Psoas muscle (tissue), 7 donors: ENCODE measurements at regions not wholly inside any gene's neighbourhood (a gene's known extent, or its start where the extent isn't known, plus 50 kb on each side); places are given as distances from the start of the nearest gene placed in this dataset.
"Not testable (repeated sequence)": the region's sequence is repeated elsewhere in the genome, so short reads cannot be mapped to it uniquely, and the experiment has no call there.

ENCODE experiments used
- ATAC-seq, 4 donors: fragments of 200-7000 bp; cut with Tn5 transposase; one replicate each; pipeline ENCODE4 v1.9.1; 2020; ENCODE audit warnings: moderate library complexity in 3 of 4, mild to moderate bottlenecking in 2 of 4
- DNase-seq, 2 donors: peaks; one replicate each; pipeline ENCODE4 v3.0.0-alpha.2; 2020
- H3K27ac ChIP-seq: fragments of 200-600 bp; one replicate; pipeline ENCODE4 v1.8.0; 2022
- H3K27me3 ChIP-seq, 3 donors: fragments of 200-600 bp in 1 of 3; one replicate each; pipeline versions ENCODE4 v1.6.1 to v1.8.0; 2013 to 2022; ENCODE audit warnings: low read length in 2 of 3, mild to moderate bottlenecking in 2 of 3, moderate library complexity in 1 of 3; ENCODE audit not compliant: insufficient read depth in 3 of 3
- H3K36me3 ChIP-seq, 2 donors: fragments of 200-600 bp in 1 of 2; one replicate each; pipeline versions ENCODE4 v1.6.1 to v1.8.0; 2013 to 2022; ENCODE audit warnings: low read depth in 1 of 2, mild to moderate bottlenecking in 1 of 2, moderate library complexity in 1 of 2; ENCODE audit not compliant: insufficient read depth in 1 of 2
- H3K4me1 ChIP-seq: fragments of 200-600 bp; one replicate; pipeline ENCODE4 v1.8.0; 2022
- H3K4me3 ChIP-seq: fragments of 200-600 bp; one replicate; pipeline ENCODE4 v1.8.0; 2022; ENCODE audit warnings: mild to moderate bottlenecking
- H3K9me3 ChIP-seq: fragments of 200-600 bp; one replicate; pipeline ENCODE4 v1.8.0; 2022
- WGBS, 3 donors: extraction: QIAGEN DNeasy Blood & Tissue Kit; methylation state at CpG; one replicate each; pipeline versions ENCODE4 v1.1.6 to v1.1.7; 2013; 5-methylcytosine and 5-hydroxymethylcytosine counted together
- intact Hi-C, 2 donors: fragments of 100-400 bp; cut with DNase I; formaldehyde crosslinking; loops; one replicate each; pipeline versions ENCODE4 v1.11.0 to v1.14.2; 2022
- TF ChIP-seq, protein P1 (sequence below): fragments of 200-600 bp; IDR thresholded peaks from one replicate; pipeline ENCODE4 v1.8.0; 2022; ENCODE audit warnings: antibody characterized with exemption
- donor health status: healthy with polysubstance abuse.
- donor health status: DM: no; HTN: no; CAD: no; lungs with moderate emphysema.
- donor health status: Bipolar disorder and iron deficiency.
- donor health status: healthy.
- donor health status: DM: yes; HTN: yes; CAD: no.
- donor health status: DM: no; HTN: no; CAD: no.
- donor health status: DM: yes; HTN: yes; CAD: no.

DNA sequence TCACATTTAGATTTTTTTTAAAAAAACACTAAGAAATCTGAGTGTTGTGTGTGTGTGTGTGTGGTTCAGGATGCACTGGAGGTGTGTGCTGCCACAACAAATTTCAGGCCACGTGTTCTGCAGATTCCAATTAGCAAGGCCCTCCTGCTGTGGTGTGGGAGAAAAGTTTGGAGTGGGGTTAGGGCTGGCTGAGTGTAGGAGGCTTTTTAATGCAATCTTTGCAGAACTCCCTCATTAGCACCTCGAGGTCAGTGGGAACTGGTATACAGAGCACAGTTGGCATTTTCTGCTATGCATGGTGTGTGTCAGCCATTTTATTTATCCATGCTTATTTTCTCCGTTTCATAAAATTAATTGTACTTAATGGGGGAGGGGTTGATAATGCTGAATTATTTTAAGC lies 187.6 kb downstream of the SOX4 start:
- Histone ChIP-seq H3K36me3 (no peaks in the 10 kb centered on the region), H3K9me3 (no peaks in the 10 kb centered on the region), H3K27me3 (no peaks in the 10 kb centered on the region), H3K4me1 (no peaks in the 10 kb centered on the region), H3K4me3 (no peak overlapping the region), H3K27ac (no peak overlapping the region)
- DNase-seq = no peak
- 28 to 43% (median 31%) methylated on average over 3 of the region's 3 CpGs for WGBS, 3 donors
- intact Hi-C loops = no loop called here
- no peak for ATAC-seq
- TF ChIP-seq, protein P1, sequence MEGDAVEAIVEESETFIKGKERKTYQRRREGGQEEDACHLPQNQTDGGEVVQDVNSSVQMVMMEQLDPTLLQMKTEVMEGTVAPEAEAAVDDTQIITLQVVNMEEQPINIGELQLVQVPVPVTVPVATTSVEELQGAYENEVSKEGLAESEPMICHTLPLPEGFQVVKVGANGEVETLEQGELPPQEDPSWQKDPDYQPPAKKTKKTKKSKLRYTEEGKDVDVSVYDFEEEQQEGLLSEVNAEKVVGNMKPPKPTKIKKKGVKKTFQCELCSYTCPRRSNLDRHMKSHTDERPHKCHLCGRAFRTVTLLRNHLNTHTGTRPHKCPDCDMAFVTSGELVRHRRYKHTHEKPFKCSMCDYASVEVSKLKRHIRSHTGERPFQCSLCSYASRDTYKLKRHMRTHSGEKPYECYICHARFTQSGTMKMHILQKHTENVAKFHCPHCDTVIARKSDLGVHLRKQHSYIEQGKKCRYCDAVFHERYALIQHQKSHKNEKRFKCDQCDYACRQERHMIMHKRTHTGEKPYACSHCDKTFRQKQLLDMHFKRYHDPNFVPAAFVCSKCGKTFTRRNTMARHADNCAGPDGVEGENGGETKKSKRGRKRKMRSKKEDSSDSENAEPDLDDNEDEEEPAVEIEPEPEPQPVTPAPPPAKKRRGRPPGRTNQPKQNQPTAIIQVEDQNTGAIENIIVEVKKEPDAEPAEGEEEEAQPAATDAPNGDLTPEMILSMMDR = no peak

DNA sequence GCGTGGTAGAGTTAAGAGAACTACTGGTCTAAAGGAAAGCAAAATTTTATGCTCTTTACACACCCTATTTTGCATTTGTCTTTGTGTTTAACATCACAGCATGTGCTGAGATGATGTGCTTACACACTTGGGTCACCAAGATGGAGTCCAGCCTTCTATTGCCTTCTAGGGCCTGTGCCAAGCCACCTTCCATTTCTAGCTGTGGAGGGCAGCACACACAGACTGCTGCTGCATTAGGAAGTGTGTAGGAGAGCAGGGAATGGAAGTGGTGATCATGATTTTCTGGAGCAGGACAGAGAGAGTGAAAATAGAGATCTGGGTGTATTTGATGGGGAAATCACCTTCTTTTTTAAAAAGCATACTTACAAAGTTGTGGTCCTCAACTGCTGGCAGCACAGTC lies 191.6 kb downstream of the SOX4 start:
- Histone ChIP-seq H3K4me1 (no peaks in the 10 kb centered on the region), H3K27ac (no peak overlapping the region), H3K4me3 (no peak overlapping the region), H3K27me3 (no peaks in the 10 kb centered on the region), H3K36me3 (no peaks in the 10 kb centered on the region), H3K9me3 (no peaks in the 10 kb centered on the region)
- no peak for ATAC-seq
- DNase-seq = no peak
- 87 to 92% (median 89%) methylated on average over 1 of the region's 1 CpG for WGBS, 3 donors
- intact Hi-C loops = no loop called here
- TF ChIP-seq, protein P1 = no peak

DNA sequence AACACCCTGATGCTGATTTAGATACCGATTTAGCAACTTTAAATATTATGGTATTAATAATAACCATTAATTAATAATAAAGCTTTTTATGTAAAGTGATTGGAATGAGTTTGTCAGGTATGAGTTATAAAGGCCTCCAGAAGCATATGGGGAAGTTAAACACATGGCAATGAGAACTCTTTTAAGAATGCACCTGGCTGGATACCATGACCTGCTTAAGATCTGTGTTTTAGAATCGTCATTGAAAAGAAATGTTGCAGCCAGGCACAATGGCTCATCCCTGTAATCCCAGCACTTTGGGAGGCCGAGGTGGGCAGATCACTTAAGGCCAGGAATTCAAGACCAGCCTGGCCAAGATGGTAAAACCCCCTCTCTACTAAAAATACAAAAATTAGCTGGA lies 197.5 kb downstream of the SOX4 start:
- Histone ChIP-seq H3K36me3 (no peaks in the 10 kb centered on the region), H3K27ac (no peak overlapping the region), H3K27me3 (no peaks in the 10 kb centered on the region), H3K4me1 (no peaks in the 10 kb centered on the region), H3K9me3 (no peaks in the 10 kb centered on the region), H3K4me3 (no peak overlapping the region)
- 83 to 90% (median 88%) methylated on average over 3 of the region's 3 CpGs for WGBS, 3 donors
- DNase-seq (no peak), ATAC-seq (no peak)
- TF ChIP-seq, protein P1 = no peak
- intact Hi-C loops = no loop called here

DNA sequence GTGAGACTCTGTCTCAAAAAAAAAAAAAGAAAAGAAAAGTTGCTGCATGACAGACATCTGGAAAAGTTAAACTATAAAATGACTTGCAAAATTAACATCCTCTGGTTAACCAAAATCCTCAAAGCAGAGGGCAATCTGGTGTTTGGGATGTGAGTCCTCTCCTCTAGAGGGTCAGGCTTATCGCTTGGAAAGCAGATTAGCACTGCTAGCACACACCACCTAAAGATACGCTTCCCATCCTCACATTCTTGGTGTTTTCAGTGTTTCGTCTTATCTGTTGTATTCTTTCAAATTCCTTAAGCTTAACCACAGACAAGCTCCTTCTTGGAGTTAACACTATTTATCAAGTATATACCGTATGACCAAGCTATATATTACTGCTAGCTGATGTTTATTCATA lies 198.0 kb downstream of the SOX4 start:
- Histone ChIP-seq H3K36me3 (no peaks in the 10 kb centered on the region), H3K4me1 (no peaks in the 10 kb centered on the region), H3K9me3 (no peaks in the 10 kb centered on the region), H3K27me3 (no peaks in the 10 kb centered on the region), H3K27ac (no peak overlapping the region), H3K4me3 (no peak overlapping the region)
- ATAC-seq = no peak
- TF ChIP-seq, protein P1 = no peak
- 80 to 93% (median 87%) methylated on average over 4 of the region's 4 CpGs for WGBS, 3 donors
- DNase-seq = no peak
- intact Hi-C loops = no loop called here

DNA sequence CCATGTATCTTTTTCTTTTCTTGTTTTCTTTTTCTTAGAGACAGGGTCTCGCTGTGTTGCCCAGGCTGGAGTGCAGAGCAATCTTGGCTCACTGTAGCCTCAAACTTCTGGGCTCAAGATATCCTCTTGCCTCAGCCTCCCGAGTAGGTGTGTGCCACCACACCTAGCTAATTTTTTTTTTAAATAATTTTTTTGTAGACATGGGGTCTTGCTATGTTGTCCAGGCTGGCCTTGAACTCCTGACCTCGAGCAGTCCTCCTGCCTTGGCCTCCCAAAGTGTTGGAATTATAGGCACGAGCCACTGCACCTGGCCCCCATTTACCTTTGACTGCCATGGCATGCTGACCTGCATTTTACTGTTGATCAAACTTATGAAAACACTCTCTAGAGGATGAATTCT lies 198.6 kb downstream of the SOX4 start:
- TF ChIP-seq, protein P1 = no peak
- WGBS, 3 donors = 89 to 97% (median 90%) methylated on average over 4 of the region's 4 CpGs
- no peaks in the 10 kb centered on the region for H3K27me3 ChIP-seq
- no peak overlapping the region for H3K4me3 ChIP-seq
- no peaks in the 10 kb centered on the region for H3K4me1 ChIP-seq
- H3K27ac ChIP-seq = no peak overlapping the region
- H3K36me3 ChIP-seq = no peaks in the 10 kb centered on the region
- no peak for DNase-seq
- intact Hi-C loops = no loop called here
- no peaks in the 10 kb centered on the region for H3K9me3 ChIP-seq
- no peak for ATAC-seq

DNA sequence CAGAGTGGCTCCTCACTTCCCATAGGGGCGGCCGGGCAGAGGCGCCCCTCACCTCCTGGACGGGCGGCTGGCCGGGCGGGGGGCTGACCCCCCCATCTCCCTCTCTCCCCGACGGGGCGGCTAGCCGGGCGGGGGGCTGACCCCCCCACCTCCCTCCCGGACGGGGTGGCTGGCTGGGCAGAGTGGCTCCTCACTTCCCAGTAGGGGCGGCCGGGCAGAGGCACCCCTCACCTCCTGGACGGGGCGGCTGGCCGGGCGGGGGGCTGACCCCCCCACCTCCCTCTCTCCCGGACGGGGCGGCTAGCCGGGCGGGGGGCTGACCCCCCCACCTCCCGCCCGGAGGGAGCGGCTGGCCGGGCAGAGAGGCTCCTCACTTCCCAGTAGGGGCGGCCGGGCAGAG lies 203.4 kb downstream of the SOX4 start:
- H3K36me3 ChIP-seq, H3K4me1 ChIP-seq, DNase-seq, H3K4me3 ChIP-seq, ATAC-seq, H3K9me3 ChIP-seq, H3K27ac ChIP-seq, intact Hi-C loops, H3K27me3 ChIP-seq: not testable (repeated sequence)
- WGBS, 3 donors = 80 to 92% (median 92%) methylated on average over 1 to 28 of the region's 31 CpGs
